ENCODE measurements at regions not wholly inside any gene's neighbourhood (a gene's known extent, or its start where the extent isn't known, plus 50 kb on each side); places are given as distances from the start of the nearest gene placed in this dataset.
"Not testable (repeated sequence)": the region's sequence is repeated elsewhere in the genome, so short reads cannot be mapped to it uniquely, and the experiment has no call there.

- DNase-seq = no peak
Observed at GRCh38 chr6:12624142-12624837, 92.3 kb upstream of the PHACTR1 start.

GRCh38 chr6:12627053-12627452 is 89.5 kb upstream of the PHACTR1 start:
- no peak for DNase-seq

- no peak for DNase-seq
Observed at GRCh38 chr6:12628327-12628726, 88.2 kb upstream of the PHACTR1 start.

GRCh38 chr6:12633746-12634145 is 82.8 kb upstream of the PHACTR1 start:
- DNase-seq = not testable (repeated sequence)

GRCh38 chr6:12635375-12635774 is 81.2 kb upstream of the PHACTR1 start:
- no peak for DNase-seq

- no peak for DNase-seq
Observed at GRCh38 chr6:12635813-12636212, 80.8 kb upstream of the PHACTR1 start.

GRCh38 chr6:12636336-12636735 is 80.2 kb upstream of the PHACTR1 start:
- no peak for DNase-seq

- no peak for DNase-seq
Observed at GRCh38 chr6:12637960-12638641, 78.5 kb upstream of the PHACTR1 start.

- no peak for DNase-seq
Observed at GRCh38 chr6:12640438-12640837, 76.1 kb upstream of the PHACTR1 start.

- DNase-seq = not testable (repeated sequence)
Observed at GRCh38 chr6:12641785-12642184, 74.8 kb upstream of the PHACTR1 start.

- DNase-seq = no peak
Observed at GRCh38 chr6:12645941-12646340, 70.6 kb upstream of the PHACTR1 start.

GRCh38 chr6:12648171-12648570 is 68.4 kb upstream of the PHACTR1 start:
- no peak for DNase-seq

- DNase-seq = no peak
Observed at GRCh38 chr6:12649325-12649724, 67.2 kb upstream of the PHACTR1 start.

- DNase-seq = no peak
Observed at GRCh38 chr6:12653486-12653885, 63.1 kb upstream of the PHACTR1 start.

- no peak for DNase-seq
Observed at GRCh38 chr6:12654107-12654506, 62.5 kb upstream of the PHACTR1 start.

- DNase-seq = no peak
Observed at GRCh38 chr6:12654514-12654913, 62.1 kb upstream of the PHACTR1 start.

- DNase-seq = peak; percentile 73
Observed at GRCh38 chr6:12656906-12657305, 59.7 kb upstream of the PHACTR1 start.

- no peak for DNase-seq
Observed at GRCh38 chr6:12657884-12658283, 58.7 kb upstream of the PHACTR1 start.

- no peak for DNase-seq
Observed at GRCh38 chr6:12661432-12662089, 55.0 kb upstream of the PHACTR1 start.
